ENCODE measurements at regions not wholly inside any gene's neighbourhood (a gene's known extent, or its start where the extent isn't known, plus 50 kb on each side); places are given as distances from the start of the nearest gene placed in this dataset.

GRCh38 chr16:22624800-22625533, 114.3 kb downstream of the NPIPB5 start:
- Histone ChIP-seq H3K18ac (ENCODE audit: low read depth, low read length) (no peak overlapping the region), H3K4me2 (ENCODE audit: low read depth, low read length) (no peak overlapping the region), H2BK5ac (ENCODE audit: low read depth, low read length, poor library complexity, severe bottlenecking) (no peak overlapping the region), H2AK9ac (replicated peaks; ENCODE audit: low read depth, low read length, poor library complexity) (no peak overlapping the region), H2AFZ (replicated peaks; ENCODE audit: low read length, poor library complexity) (no peak overlapping the region), H3K9ac (ENCODE audit: low read depth, low read length) (no peak overlapping the region), H3K4me3 (ENCODE audit: insufficient read depth, low read depth, low read length) (no peak overlapping the region), H3K23ac (ENCODE audit: low read depth, low read length) (no peak overlapping the region), H3K9me3 (ENCODE audit: control insufficient read depth, insufficient read depth, low read length) (peaks cover 3% of the 10 kb centered on the region; the same call in 1 of the 2 replicates), H4K91ac (ENCODE audit: insufficient read depth, low read depth, low read length) (no peak overlapping the region), H3K27me3 (ENCODE audit: control insufficient read depth, insufficient read depth, low read length) (peaks cover 28% of the 10 kb centered on the region), H3K79me1 (ENCODE audit: low read depth in 1 of 2, low read length in 2 of 2) (no peaks in the 10 kb centered on the region), H4K8ac (ENCODE audit: low read depth in 2 of 2, low read length in 2 of 2) (no peak overlapping the region), H2AK5ac (ENCODE audit: low read depth, low read length) (no peak overlapping the region), H3K14ac (replicated peaks; ENCODE audit: low read depth, low read length) (no peak overlapping the region), H4K5ac (ENCODE audit: low read depth, low read length) (no peak overlapping the region), H3K56ac (ENCODE audit: extremely low read depth, insufficient read depth, low read length) (no peak overlapping the region), H3K9me1 (ENCODE audit: insufficient read depth, low read length) (no peaks in the 10 kb centered on the region; the same call in 1 of the 2 replicates), H2BK120ac (ENCODE audit: low read depth, low read length) (no peak overlapping the region), H4K20me1 (ENCODE audit: insufficient read depth, low read length) (no peaks in the 10 kb centered on the region), H3K4me1 (ENCODE audit: control insufficient read depth, insufficient read depth, low read length) (no peaks in the 10 kb centered on the region), H2BK15ac (ENCODE audit: low read depth, low read length) (no peak overlapping the region), H3K36me3 (ENCODE audit: control insufficient read depth, insufficient read depth, low read length) (no peaks in the 10 kb centered on the region), H3K4ac (ENCODE audit: low read depth, low read length) (no peak overlapping the region), H3K27ac (ENCODE audit: insufficient read depth, low read length) (no peak overlapping the region), H2BK20ac (ENCODE audit: low read depth, low read length) (no peak overlapping the region)
- ATAC-seq (ENCODE audit: low read depth) (no peak), DNase-seq (no peak)
- dilution Hi-C loops (cut with HindIII; ENCODE audit: low sequenced_read_pairs, unreplicated experiment) = no loop called here
- intact Hi-C loops (cut with micrococcal nuclease) = no loop called here
- ChIA-PET CTCF (no interaction called here), POLR2A (ENCODE audit: unreplicated experiment) (no interaction called here)
- no TSS peak for BruUV-seq (replicated peaks)
- TF ChIP-seq SMC3 (IDR thresholded peaks at IDR 0.05; ENCODE audit: low read depth, low read length) (no peak), POLR2A (IDR thresholded peaks at IDR 0.05; ENCODE audit: low read depth, low read length) (no peak), CTCF (conservative IDR thresholded peaks at IDR 0.05; ENCODE audit: low read depth, low read length) (no peak), MAZ (IDR thresholded peaks at IDR 0.05; ENCODE audit: borderline replicate concordance, low read depth, low read length) (no peak), USF2 (IDR thresholded peaks at IDR 0.05; ENCODE audit: low read depth, low read length) (no peak), NFE2L2 (IDR thresholded peaks at IDR 0.05; ENCODE audit: low read depth, low read length) (no peak), MXI1 (IDR thresholded peaks at IDR 0.05; ENCODE audit: borderline replicate concordance, low read depth, low read length) (no peak), BHLHE40 (IDR thresholded peaks at IDR 0.05; ENCODE audit: low read depth, low read length) (no peak), CEBPB (IDR thresholded peaks at IDR 0.05; ENCODE audit: low read depth, low read length) (no peak)
- in situ Hi-C loops (cut with MboI; ENCODE audit: low sequenced_read_pairs) = no loop called here
- WGBS, 2 experiments (ENCODE audit: extremely low coverage in 2 of 2, insufficient read length in 1 of 2) = 42% methylated on average over 2 of the region's 7 CpGs; no CpG with 5 or more reads in 1 of the 2 experiments
